Esophagus squamous epithelium (tissue), 5 donors: ENCODE measurements at regions not wholly inside any gene's neighbourhood (a gene's known extent, or its start where the extent isn't known, plus 50 kb on each side); places are given as distances from the start of the nearest gene placed in this dataset.
"Not testable (repeated sequence)": the region's sequence is repeated elsewhere in the genome, so short reads cannot be mapped to it uniquely, and the experiment has no call there.

Experiments used
- DNase-seq: peaks from one replicate; lab custom pipeline; 2025; lab: John Stamatoyannopoulos, UW
- H3K27ac ChIP-seq, 4 donors: fragments of 200-600 bp; sonication (generic); one replicate each; pipeline ENCODE4 v1.5.1; 2016 to 2019; ENCODE audit warnings: mild to moderate bottlenecking in 1 of 4
- H3K27me3 ChIP-seq, 4 donors: fragments of 200-600 bp; sonication (generic); 1 replicate in 3 of 4; 2 replicates in 1 of 4; pipeline versions ENCODE4 v1.5.1 to v1.6.0; 2017 to 2021; ENCODE audit warnings: antibody characterized with exemption in 1 of 4
- H3K36me3 ChIP-seq, 3 donors: fragments of 200-600 bp; sonication (generic); one replicate each; pipeline ENCODE4 v1.5.1; 2016 to 2019
- H3K4me1 ChIP-seq, 3 donors: fragments of 200-600 bp; sonication (generic); one replicate each; pipeline ENCODE4 v1.5.1; 2017 to 2019
- H3K4me3 ChIP-seq, 4 donors: fragments of 200-600 bp; sonication (generic); 1 replicate in 3 of 4; 2 replicates in 1 of 4; pipeline ENCODE4 v1.5.1; 2016 to 2019; ENCODE audit warnings: mild to moderate bottlenecking in 2 of 4, moderate library complexity in 1 of 4
- H3K9me3 ChIP-seq, 3 donors: fragments of 200-600 bp; sonication (generic); one replicate each; pipeline ENCODE4 v1.5.1; 2016 to 2019
- POLR2A ChIP-seq, 4 donors: fragments of 450-650 bp; IDR thresholded peaks; one replicate each; pipeline ENCODE4 v1.6.1; 2017; ENCODE audit warnings: antibody characterized with exemption in 4 of 4, mild to moderate bottlenecking in 4 of 4, moderate library complexity in 3 of 4
- whole genome bisulfite sequencing, 2 donors: methylation state at CpG; one replicate each; pipeline ENCODE4 v1.1.5; 2018; 5-methylcytosine and 5-hydroxymethylcytosine counted together
- intact Hi-C: fragments of 100-400 bp; cut with DNase I; formaldehyde crosslinking; loops from one replicate; pipeline ENCODE4 v1.15.0; 2022
- TF ChIP-seq, protein P1 (sequence below), 6 experiments: fragments of 450-650 bp in 4 of 6; fragments of 200-600 bp in 2 of 6; sonication (generic) in 2 of 6; IDR thresholded peaks; one replicate each; pipeline ENCODE4 v1.5.1; 2016 to 2019; ENCODE audit warnings: antibody characterized with exemption in 6 of 6, mild to moderate bottlenecking in 4 of 6, moderate library complexity in 4 of 6
- donor health status: DM: yes; HTN: yes; CAD: no.

DNA sequence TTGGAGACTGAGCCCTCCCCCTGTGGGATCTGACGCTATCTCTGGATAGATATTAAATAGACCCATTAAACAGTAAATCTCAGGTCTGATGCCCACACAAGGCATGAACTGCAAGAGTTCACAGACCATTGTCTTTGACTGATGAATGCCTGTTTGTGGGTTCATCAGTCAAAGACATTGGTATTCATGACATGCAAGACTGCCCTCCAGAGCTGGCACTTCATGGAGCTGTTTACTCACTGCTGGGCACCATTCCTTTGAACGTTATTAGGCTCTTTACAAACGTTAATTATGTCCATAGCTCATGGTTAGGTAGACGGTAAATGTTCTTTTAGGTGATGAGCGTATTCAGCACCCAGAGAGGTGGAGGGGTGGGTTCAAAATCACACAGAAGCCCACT lies 111.8 kb upstream of the PABPC3 start:
- no peaks in the 10 kb centered on the region for H3K36me3 ChIP-seq
- TF ChIP-seq, protein P1, sequence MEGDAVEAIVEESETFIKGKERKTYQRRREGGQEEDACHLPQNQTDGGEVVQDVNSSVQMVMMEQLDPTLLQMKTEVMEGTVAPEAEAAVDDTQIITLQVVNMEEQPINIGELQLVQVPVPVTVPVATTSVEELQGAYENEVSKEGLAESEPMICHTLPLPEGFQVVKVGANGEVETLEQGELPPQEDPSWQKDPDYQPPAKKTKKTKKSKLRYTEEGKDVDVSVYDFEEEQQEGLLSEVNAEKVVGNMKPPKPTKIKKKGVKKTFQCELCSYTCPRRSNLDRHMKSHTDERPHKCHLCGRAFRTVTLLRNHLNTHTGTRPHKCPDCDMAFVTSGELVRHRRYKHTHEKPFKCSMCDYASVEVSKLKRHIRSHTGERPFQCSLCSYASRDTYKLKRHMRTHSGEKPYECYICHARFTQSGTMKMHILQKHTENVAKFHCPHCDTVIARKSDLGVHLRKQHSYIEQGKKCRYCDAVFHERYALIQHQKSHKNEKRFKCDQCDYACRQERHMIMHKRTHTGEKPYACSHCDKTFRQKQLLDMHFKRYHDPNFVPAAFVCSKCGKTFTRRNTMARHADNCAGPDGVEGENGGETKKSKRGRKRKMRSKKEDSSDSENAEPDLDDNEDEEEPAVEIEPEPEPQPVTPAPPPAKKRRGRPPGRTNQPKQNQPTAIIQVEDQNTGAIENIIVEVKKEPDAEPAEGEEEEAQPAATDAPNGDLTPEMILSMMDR (IDR thresholded peaks at IDR 0.05): no peak
- TF ChIP-seq POLR2A (IDR thresholded peaks at IDR 0.05): no peak
- H3K27ac ChIP-seq: no peak overlapping the region
- no peak for DNase-seq
- no peaks in the 10 kb centered on the region for H3K9me3 ChIP-seq
- WGBS, 2 donors: 78 to 85% methylated on average over 2 to 5 of the region's 5 CpGs
- H3K4me3 ChIP-seq: no peak overlapping the region
- peaks cover 0 to 75% (median under 1%) of the 10 kb centered on the region in 4 donors for H3K27me3 ChIP-seq
- peaks cover 0 to 5% (median 0%) of the 10 kb centered on the region in 3 donors for H3K4me1 ChIP-seq
- intact Hi-C loops: no loop called here

DNA sequence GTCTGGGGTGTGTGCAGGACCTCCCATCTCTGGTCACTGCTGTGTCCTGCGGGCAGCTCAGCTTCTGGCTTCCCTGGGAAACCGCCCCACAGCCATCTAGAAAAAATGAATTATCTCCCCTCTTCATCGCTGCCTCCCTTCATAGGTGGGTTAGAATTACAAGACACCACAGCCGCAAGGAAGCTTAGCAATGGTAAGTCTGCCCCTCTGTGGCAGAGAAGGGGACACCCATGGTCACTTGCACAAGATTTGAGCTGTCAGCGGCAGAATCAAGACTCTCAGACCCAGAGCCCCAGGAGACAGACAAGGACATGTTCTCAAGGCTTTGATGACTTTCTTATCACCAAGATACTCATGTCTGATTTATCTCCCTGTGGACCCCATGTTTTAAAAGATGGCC lies 110.8 kb upstream of the PABPC3 start:
- peaks cover 0 to 5% (median 0%) of the 10 kb centered on the region in 3 donors for H3K4me1 ChIP-seq
- TF ChIP-seq POLR2A (IDR thresholded peaks at IDR 0.05): no peak
- TF ChIP-seq, protein P1 (IDR thresholded peaks at IDR 0.05): no peak
- peaks cover 0 to 78% (median 2%) of the 10 kb centered on the region in 4 donors for H3K27me3 ChIP-seq
- no peak overlapping the region for H3K27ac ChIP-seq
- DNase-seq: no peak
- intact Hi-C loops: no loop called here
- no peak overlapping the region for H3K4me3 ChIP-seq
- WGBS, 2 donors: 69 to 86% methylated on average over 4 to 5 of the region's 5 CpGs
- H3K36me3 ChIP-seq: no peaks in the 10 kb centered on the region
- no peaks in the 10 kb centered on the region for H3K9me3 ChIP-seq

DNA sequence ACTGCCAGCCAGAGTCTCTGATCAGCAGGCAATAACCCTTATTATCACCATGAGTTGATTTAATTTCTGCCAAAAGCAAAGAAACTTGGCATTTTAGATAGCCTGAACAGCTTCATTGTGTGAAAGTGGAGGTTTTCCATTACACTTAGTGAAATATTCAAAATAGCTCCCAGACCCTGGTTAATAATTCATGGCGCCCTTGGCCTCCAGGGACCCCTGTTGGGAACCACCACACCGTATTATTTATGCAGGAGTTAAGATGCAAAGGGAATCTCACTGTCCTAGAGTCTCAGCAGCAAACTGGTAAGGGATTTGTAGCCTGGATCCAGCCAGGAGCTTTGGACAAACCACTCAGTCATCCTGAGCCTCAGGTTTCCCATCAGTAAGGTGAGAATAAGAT lies 110.0 kb upstream of the PABPC3 start:
- TF ChIP-seq POLR2A (IDR thresholded peaks at IDR 0.05): no peak
- TF ChIP-seq, protein P1 (IDR thresholded peaks at IDR 0.05): no peak
- 73 to 82% methylated on average over 2 of the region's 2 CpGs for WGBS, 2 donors
- no peaks in the 10 kb centered on the region for H3K9me3 ChIP-seq
- H3K27me3 ChIP-seq: peaks cover 0 to 86% (median 2%) of the 10 kb centered on the region in 4 donors
- H3K4me3 ChIP-seq: no peak overlapping the region
- no peak overlapping the region for H3K27ac ChIP-seq
- H3K36me3 ChIP-seq: no peaks in the 10 kb centered on the region
- H3K4me1 ChIP-seq: peaks cover 0 to 5% (median 0%) of the 10 kb centered on the region in 3 donors
- DNase-seq: no peak
- intact Hi-C loops: no loop called here

DNA sequence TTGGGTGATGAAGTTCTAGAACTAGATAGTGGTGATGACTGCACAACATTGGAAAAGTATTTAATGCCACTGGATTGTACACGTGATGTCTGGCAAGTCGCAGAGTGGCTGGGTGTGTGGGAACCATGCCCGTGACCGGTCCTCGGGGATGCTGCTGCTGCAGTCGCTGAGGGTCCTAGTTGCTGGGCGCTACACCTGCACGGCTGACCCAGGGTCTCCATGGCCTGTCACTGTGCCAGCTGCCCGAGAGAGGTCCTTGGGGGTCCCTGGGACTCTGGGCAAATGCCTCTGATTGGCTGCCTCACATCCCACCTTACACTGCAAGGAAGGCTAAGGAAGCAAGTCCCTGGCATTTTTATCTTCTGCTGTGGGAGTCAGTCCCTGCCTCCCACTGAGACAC lies 109.1 kb upstream of the PABPC3 start:
- Histone ChIP-seq H3K27me3 (peaks cover 0 to 92% (median 2%) of the 10 kb centered on the region in 4 donors), H3K4me3 (no peak overlapping the region), H3K36me3 (no peaks in the 10 kb centered on the region), H3K27ac (no peak overlapping the region), H3K9me3 (no peaks in the 10 kb centered on the region), H3K4me1 (peaks cover 0 to 5% (median 0%) of the 10 kb centered on the region in 3 donors)
- no peak for DNase-seq
- intact Hi-C loops: no loop called here
- no peak for TF ChIP-seq POLR2A (IDR thresholded peaks at IDR 0.05)
- TF ChIP-seq, protein P1 (IDR thresholded peaks at IDR 0.05): no peak
- WGBS, 2 donors: 62 to 66% methylated on average over 3 to 6 of the region's 9 CpGs

DNA sequence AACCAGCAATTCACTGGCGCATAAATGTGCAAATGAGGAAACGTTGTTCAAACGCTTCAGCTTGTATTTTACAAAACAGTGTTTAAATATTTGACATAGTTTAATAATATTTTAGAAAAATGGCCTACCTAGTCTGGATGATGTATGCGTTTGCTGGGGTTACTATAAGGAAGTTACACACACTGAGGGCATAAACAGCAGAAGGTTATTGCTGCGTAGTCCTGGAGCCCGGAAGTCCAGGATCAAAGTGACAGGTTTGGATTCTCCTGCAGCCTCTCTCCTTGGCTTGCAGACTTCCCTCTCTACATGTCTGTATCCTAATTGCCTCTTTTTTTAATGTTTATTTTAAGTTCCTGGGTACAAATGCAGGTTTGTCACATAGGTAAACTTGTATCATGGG lies 106.0 kb upstream of the PABPC3 start:
- intact Hi-C loops, H3K27ac ChIP-seq, H3K4me3 ChIP-seq, H3K4me1 ChIP-seq, DNase-seq, H3K36me3 ChIP-seq, H3K9me3 ChIP-seq: not testable (repeated sequence)
- 57 to 65% methylated on average over 6 of the region's 6 CpGs for WGBS, 2 donors
- peaks cover 0 to 77% (median 2%) of the 10 kb centered on the region in 4 donors for H3K27me3 ChIP-seq

DNA sequence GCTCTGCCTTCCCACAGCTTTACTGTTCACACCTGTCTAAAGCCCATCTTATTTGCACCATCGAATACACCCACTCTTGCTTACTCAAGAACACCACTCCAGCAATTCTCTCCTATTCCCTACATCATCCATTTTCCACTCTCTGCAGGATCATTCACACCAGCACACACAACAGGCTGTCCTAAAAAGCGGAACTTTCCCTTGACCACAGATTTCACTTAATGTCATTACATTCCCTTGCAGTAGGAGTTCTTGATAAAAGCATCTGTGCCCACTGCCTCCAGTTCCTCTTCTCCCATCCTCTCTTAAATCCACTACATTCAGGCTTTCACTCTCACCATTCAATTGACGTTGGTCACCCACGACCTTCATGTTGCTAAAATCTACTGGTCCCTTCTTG lies 103.0 kb upstream of the PABPC3 start:
- H3K4me1 ChIP-seq, intact Hi-C loops, DNase-seq, H3K4me3 ChIP-seq, H3K9me3 ChIP-seq, H3K27ac ChIP-seq, H3K36me3 ChIP-seq: not testable (repeated sequence)
- WGBS, 2 donors: 61 to 71% methylated on average over 4 of the region's 4 CpGs
- peaks cover 0 to 58% (median 2%) of the 10 kb centered on the region in 4 donors for H3K27me3 ChIP-seq
